ENCODE measurements at regions not wholly inside any gene's neighbourhood (a gene's known extent, or its start where the extent isn't known, plus 50 kb on each side); places are given as distances from the start of the nearest gene placed in this dataset.
A peak's percentile ranks its signal among the peaks of the same experiment; 100 is the strongest.
"Not testable (repeated sequence)": the region's sequence is repeated elsewhere in the genome, so short reads cannot be mapped to it uniquely, and the experiment has no call there.

- Histone ChIP-seq H3K79me2 (ENCODE audit: low read length) (no peaks in the 10 kb centered on the region), H4K20me1 (ENCODE audit: insufficient read depth, low read depth, low read length) (no peaks in the 10 kb centered on the region), H3K27me3 (ENCODE audit: low read length) (no peaks in the 10 kb centered on the region), H3K4me3 (ENCODE audit: low read length) (no peak overlapping the region), H3K4me2 (ENCODE audit: low read depth, low read length, poor library complexity, severe bottlenecking) (no peak overlapping the region), H2AFZ (ENCODE audit: low read length) (no peak overlapping the region), H3K9me3 (ENCODE audit: low read length) (no peaks in the 10 kb centered on the region), H3K9ac (ENCODE audit: low read length) (no peak overlapping the region), H3K4me1 (ENCODE audit: low read length) (no peaks in the 10 kb centered on the region), H3K36me3 (ENCODE audit: insufficient read depth, low read length) (no peaks in the 10 kb centered on the region), H3K9me2 (replicated peaks; ENCODE audit: insufficient read depth, low read length) (no peaks in the 10 kb centered on the region), H3K27ac (ENCODE audit: low read length) (no peak overlapping the region)
- no peak for DNase-seq
Observed at GRCh38 chr15:81813215-81813614, 232.6 kb downstream of the MEX3B start.

- H3K27ac ChIP-seq (ENCODE audit: low read length) = no peak overlapping the region
- H3K4me1 ChIP-seq (ENCODE audit: low read length) = no peaks in the 10 kb centered on the region
- H3K79me2 ChIP-seq (ENCODE audit: low read length) = no peaks in the 10 kb centered on the region
- H3K4me2 ChIP-seq (ENCODE audit: low read depth, low read length, poor library complexity, severe bottlenecking) = no peak overlapping the region
- DNase-seq = no peak
- no peak overlapping the region for H3K4me3 ChIP-seq (ENCODE audit: low read length)
- no peaks in the 10 kb centered on the region for H3K9me3 ChIP-seq (ENCODE audit: low read length)
- H2AFZ ChIP-seq (ENCODE audit: low read length) = no peak overlapping the region
- H3K27me3 ChIP-seq (ENCODE audit: low read length) = no peaks in the 10 kb centered on the region
- no peak overlapping the region for H3K9ac ChIP-seq (ENCODE audit: low read length)
- H3K36me3 ChIP-seq (ENCODE audit: insufficient read depth, low read length) = no peaks in the 10 kb centered on the region
- H3K9me2 ChIP-seq (replicated peaks; ENCODE audit: insufficient read depth, low read length) = no peaks in the 10 kb centered on the region
- H4K20me1 ChIP-seq (ENCODE audit: insufficient read depth, low read depth, low read length) = no peaks in the 10 kb centered on the region
Observed at GRCh38 chr15:81812456-81812855, 233.4 kb downstream of the MEX3B start.

- DNase-seq = no peak
- no peaks in the 10 kb centered on the region for H4K20me1 ChIP-seq (ENCODE audit: insufficient read depth, low read depth, low read length)
Observed at GRCh38 chr15:81811736-81812135, 234.1 kb downstream of the MEX3B start.

GRCh38 chr15:81809543-81809942 lies 236.3 kb downstream of the MEX3B start:
- no peaks in the 10 kb centered on the region for H3K9me3 ChIP-seq (ENCODE audit: low read length)
- no peak overlapping the region for H2AFZ ChIP-seq (ENCODE audit: low read length)
- no peaks in the 10 kb centered on the region for H3K36me3 ChIP-seq (ENCODE audit: insufficient read depth, low read length)
- no peaks in the 10 kb centered on the region for H3K4me1 ChIP-seq (ENCODE audit: low read length)
- H3K9ac ChIP-seq (ENCODE audit: low read length) = no peak overlapping the region
- no peaks in the 10 kb centered on the region for H3K9me2 ChIP-seq (replicated peaks; ENCODE audit: insufficient read depth, low read length)
- H3K4me2 ChIP-seq (ENCODE audit: low read depth, low read length, poor library complexity, severe bottlenecking) = no peak overlapping the region
- no peaks in the 10 kb centered on the region for H4K20me1 ChIP-seq (ENCODE audit: insufficient read depth, low read depth, low read length)
- H3K79me2 ChIP-seq (ENCODE audit: low read length) = no peaks in the 10 kb centered on the region
- no peak overlapping the region for H3K4me3 ChIP-seq (ENCODE audit: low read length)
- no peaks in the 10 kb centered on the region for H3K27me3 ChIP-seq (ENCODE audit: low read length)
- DNase-seq = peak; percentile 76
- no peak overlapping the region for H3K27ac ChIP-seq (ENCODE audit: low read length)

More at GRCh38 chr15:81811736-81812135, 234.1 kb downstream of the MEX3B start:
- Histone ChIP-seq H3K27ac (ENCODE audit: low read length) (no peak overlapping the region), H3K36me3 (ENCODE audit: insufficient read depth, low read length) (no peaks in the 10 kb centered on the region), H3K9me3 (ENCODE audit: low read length) (no peaks in the 10 kb centered on the region), H3K9ac (ENCODE audit: low read length) (no peak overlapping the region), H3K79me2 (ENCODE audit: low read length) (no peaks in the 10 kb centered on the region), H3K4me3 (ENCODE audit: low read length) (no peak overlapping the region), H2AFZ (ENCODE audit: low read length) (no peak overlapping the region), H3K4me1 (ENCODE audit: low read length) (no peaks in the 10 kb centered on the region), H3K27me3 (ENCODE audit: low read length) (no peaks in the 10 kb centered on the region), H3K9me2 (replicated peaks; ENCODE audit: insufficient read depth, low read length) (no peaks in the 10 kb centered on the region), H3K4me2 (ENCODE audit: low read depth, low read length, poor library complexity, severe bottlenecking) (no peak overlapping the region)

GRCh38 chr15:81807806-81808205 lies 238.0 kb downstream of the MEX3B start:
- Histone ChIP-seq H4K20me1 (ENCODE audit: insufficient read depth, low read depth, low read length) (no peaks in the 10 kb centered on the region), H3K4me2 (ENCODE audit: low read depth, low read length, poor library complexity, severe bottlenecking) (no peak overlapping the region), H3K9ac (ENCODE audit: low read length) (no peak overlapping the region), H3K4me1 (ENCODE audit: low read length) (no peaks in the 10 kb centered on the region), H3K27me3 (ENCODE audit: low read length) (no peaks in the 10 kb centered on the region), H3K9me3 (ENCODE audit: low read length) (no peaks in the 10 kb centered on the region), H2AFZ (ENCODE audit: low read length) (no peak overlapping the region), H3K9me2 (replicated peaks; ENCODE audit: insufficient read depth, low read length) (no peaks in the 10 kb centered on the region), H3K79me2 (ENCODE audit: low read length) (no peaks in the 10 kb centered on the region), H3K27ac (ENCODE audit: low read length) (no peak overlapping the region), H3K36me3 (ENCODE audit: insufficient read depth, low read length) (no peaks in the 10 kb centered on the region), H3K4me3 (ENCODE audit: low read length) (no peak overlapping the region)
- no peak for DNase-seq

- H3K4me1 ChIP-seq (ENCODE audit: low read length) = no peaks in the 10 kb centered on the region
- no peaks in the 10 kb centered on the region for H3K27me3 ChIP-seq (ENCODE audit: low read length)
- H2AFZ ChIP-seq (ENCODE audit: low read length) = no peak overlapping the region
- no peak overlapping the region for H3K27ac ChIP-seq (ENCODE audit: low read length)
- H3K9ac ChIP-seq (ENCODE audit: low read length) = no peak overlapping the region
- H3K4me2 ChIP-seq (ENCODE audit: low read depth, low read length, poor library complexity, severe bottlenecking) = no peak overlapping the region
- H3K36me3 ChIP-seq (ENCODE audit: insufficient read depth, low read length) = no peaks in the 10 kb centered on the region
- H3K79me2 ChIP-seq (ENCODE audit: low read length) = no peaks in the 10 kb centered on the region
- H3K9me3 ChIP-seq (ENCODE audit: low read length) = no peaks in the 10 kb centered on the region
- H3K4me3 ChIP-seq (ENCODE audit: low read length) = no peak overlapping the region
- H4K20me1 ChIP-seq (ENCODE audit: insufficient read depth, low read depth, low read length) = no peaks in the 10 kb centered on the region
- no peaks in the 10 kb centered on the region for H3K9me2 ChIP-seq (replicated peaks; ENCODE audit: insufficient read depth, low read length)
- DNase-seq = no peak
Observed at GRCh38 chr15:81807186-81807585, 238.6 kb downstream of the MEX3B start.

GRCh38 chr15:81795899-81796298 lies 249.9 kb downstream of the MEX3B start:
- Histone ChIP-seq H3K36me3 (ENCODE audit: insufficient read depth, low read length) (no peaks in the 10 kb centered on the region), H2AFZ (ENCODE audit: low read length) (no peak overlapping the region), H3K27ac (ENCODE audit: low read length) (no peak overlapping the region), H3K9me2 (replicated peaks; ENCODE audit: insufficient read depth, low read length) (no peaks in the 10 kb centered on the region), H3K9me3 (ENCODE audit: low read length) (no peaks in the 10 kb centered on the region), H3K27me3 (ENCODE audit: low read length) (no peaks in the 10 kb centered on the region), H3K4me1 (ENCODE audit: low read length) (no peaks in the 10 kb centered on the region), H4K20me1 (ENCODE audit: insufficient read depth, low read depth, low read length) (no peaks in the 10 kb centered on the region), H3K4me2 (ENCODE audit: low read depth, low read length, poor library complexity, severe bottlenecking) (no peak overlapping the region), H3K79me2 (ENCODE audit: low read length) (no peaks in the 10 kb centered on the region), H3K4me3 (ENCODE audit: low read length) (no peak overlapping the region), H3K9ac (ENCODE audit: low read length) (no peak overlapping the region)
- no peak for DNase-seq

- H3K36me3 ChIP-seq (ENCODE audit: insufficient read depth, low read length) = no peaks in the 10 kb centered on the region
- H3K27me3 ChIP-seq (ENCODE audit: low read length) = no peaks in the 10 kb centered on the region
- H4K20me1 ChIP-seq (ENCODE audit: insufficient read depth, low read depth, low read length) = no peaks in the 10 kb centered on the region
- no peak overlapping the region for H3K27ac ChIP-seq (ENCODE audit: low read length)
- no peaks in the 10 kb centered on the region for H3K79me2 ChIP-seq (ENCODE audit: low read length)
- H3K9me2 ChIP-seq (replicated peaks; ENCODE audit: insufficient read depth, low read length) = no peaks in the 10 kb centered on the region
- H3K4me3 ChIP-seq (ENCODE audit: low read length) = no peak overlapping the region
- H3K4me2 ChIP-seq (ENCODE audit: low read depth, low read length, poor library complexity, severe bottlenecking) = no peak overlapping the region
- no peaks in the 10 kb centered on the region for H3K9me3 ChIP-seq (ENCODE audit: low read length)
- H3K9ac ChIP-seq (ENCODE audit: low read length) = no peak overlapping the region
- H3K4me1 ChIP-seq (ENCODE audit: low read length) = no peaks in the 10 kb centered on the region
- DNase-seq = no peak
- no peak overlapping the region for H2AFZ ChIP-seq (ENCODE audit: low read length)
Observed at GRCh38 chr15:81792646-81793045, 253.2 kb downstream of the MEX3B start.

- H3K27ac ChIP-seq (ENCODE audit: low read length) = not testable (repeated sequence)
Observed at GRCh38 chr15:81791322-81791721, 254.5 kb downstream of the MEX3B start.

More at GRCh38 chr15:81791322-81791721, 254.5 kb downstream of the MEX3B start:
- not testable (repeated sequence) for H3K9me2 ChIP-seq (replicated peaks; ENCODE audit: insufficient read depth, low read length); H3K4me1 ChIP-seq (ENCODE audit: low read length); H3K4me2 ChIP-seq (ENCODE audit: low read depth, low read length, poor library complexity, severe bottlenecking); H3K9ac ChIP-seq (ENCODE audit: low read length); DNase-seq; H3K9me3 ChIP-seq (ENCODE audit: low read length); H3K27me3 ChIP-seq (ENCODE audit: low read length); H3K36me3 ChIP-seq (ENCODE audit: insufficient read depth, low read length); H3K79me2 ChIP-seq (ENCODE audit: low read length); H2AFZ ChIP-seq (ENCODE audit: low read length); H4K20me1 ChIP-seq (ENCODE audit: insufficient read depth, low read depth, low read length); H3K4me3 ChIP-seq (ENCODE audit: low read length)
